HT1080 (cell line): ENCODE measurements at regions not wholly inside any gene's neighbourhood (a gene's known extent, or its start where the extent isn't known, plus 50 kb on each side); places are given as distances from the start of the nearest gene placed in this dataset.
A peak's percentile ranks its signal among the peaks of the same experiment; 100 is the strongest.

Experiments used
- DNase-seq: peaks from one replicate; pipeline ENCODE4 v3.0.0-alpha.2; 2015; ENCODE audit warnings: low read depth

DNA sequence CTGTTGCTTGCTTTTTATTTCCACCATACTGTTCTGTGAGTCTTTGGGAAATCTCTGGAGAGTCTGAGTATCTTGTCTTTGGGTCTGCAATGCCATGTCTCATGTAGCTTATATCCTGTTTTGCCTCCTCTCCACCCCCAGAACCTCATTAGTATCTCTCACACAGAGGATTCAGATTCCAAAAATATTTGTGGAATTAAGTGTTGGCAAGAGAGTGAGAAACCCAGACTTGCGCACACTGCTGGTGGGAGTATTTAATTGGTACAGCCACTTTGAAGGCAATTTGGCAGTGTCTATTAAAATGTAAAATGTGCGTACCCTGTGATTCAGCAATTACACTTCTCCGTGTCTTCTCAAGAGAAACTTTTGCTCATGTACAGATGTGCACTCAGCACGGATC is 68.6 kb downstream of the ZNF621 start:
- DNase-seq = no peak

DNA sequence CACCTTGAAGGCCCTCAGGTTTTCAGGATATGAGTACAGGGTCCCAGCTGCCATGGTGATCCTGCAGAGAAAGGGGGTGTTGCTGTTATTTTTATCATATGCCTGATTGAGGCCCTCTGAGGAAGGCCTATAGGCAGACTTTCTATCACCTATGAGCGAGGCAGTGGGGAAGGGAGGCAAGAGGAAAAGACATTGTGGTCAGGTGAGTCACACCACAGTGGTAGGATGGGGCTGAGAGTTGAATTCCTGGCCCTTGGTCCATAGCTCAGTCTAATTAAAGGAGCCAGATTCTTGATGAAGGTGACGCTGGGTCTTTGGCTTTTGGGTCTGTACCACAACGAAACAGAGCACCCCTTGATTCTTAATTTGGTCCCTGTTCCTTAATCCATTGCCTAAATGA is 72.7 kb downstream of the ZNF621 start:
- DNase-seq = peak; percentile 75

DNA sequence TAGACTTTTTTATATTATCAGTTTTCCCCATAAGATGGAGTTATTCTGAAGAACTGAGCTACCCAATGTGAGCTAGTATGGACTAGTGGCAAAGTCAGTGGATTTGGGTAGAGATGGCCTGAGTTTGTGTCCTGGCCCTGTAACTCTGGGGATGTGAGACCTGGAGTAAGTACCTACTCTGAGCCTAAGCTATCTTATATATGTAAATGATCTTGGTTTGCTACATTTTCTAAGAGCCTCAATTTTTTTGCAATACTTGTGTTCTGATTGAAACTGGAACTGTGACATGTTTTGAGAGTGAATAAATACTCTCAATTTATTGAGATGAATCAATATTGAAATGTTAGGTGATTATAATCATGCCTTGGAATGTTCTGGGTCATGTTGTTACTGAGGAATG is 73.6 kb downstream of the ZNF621 start:
- no peak for DNase-seq

DNA sequence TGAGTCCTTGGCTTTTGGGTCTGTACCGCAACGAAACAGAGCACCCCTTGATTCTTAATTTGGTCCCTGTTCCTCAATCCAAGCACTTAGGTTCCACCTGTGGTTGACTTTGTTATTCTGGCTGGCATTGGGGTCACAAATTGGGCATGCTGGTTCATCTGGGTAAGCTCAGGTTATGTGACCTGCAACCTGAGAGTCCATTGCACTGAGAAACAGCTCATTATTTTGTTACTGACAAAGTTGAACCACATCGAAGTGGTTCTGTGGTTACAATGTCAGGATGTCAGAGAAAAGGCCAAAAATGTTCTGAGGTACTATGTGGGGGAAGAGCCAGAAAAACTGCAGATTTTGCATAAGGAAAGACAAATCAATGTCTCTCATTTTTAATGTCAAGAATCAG is 74.2 kb downstream of the ZNF621 start:
- no peak for DNase-seq

DNA sequence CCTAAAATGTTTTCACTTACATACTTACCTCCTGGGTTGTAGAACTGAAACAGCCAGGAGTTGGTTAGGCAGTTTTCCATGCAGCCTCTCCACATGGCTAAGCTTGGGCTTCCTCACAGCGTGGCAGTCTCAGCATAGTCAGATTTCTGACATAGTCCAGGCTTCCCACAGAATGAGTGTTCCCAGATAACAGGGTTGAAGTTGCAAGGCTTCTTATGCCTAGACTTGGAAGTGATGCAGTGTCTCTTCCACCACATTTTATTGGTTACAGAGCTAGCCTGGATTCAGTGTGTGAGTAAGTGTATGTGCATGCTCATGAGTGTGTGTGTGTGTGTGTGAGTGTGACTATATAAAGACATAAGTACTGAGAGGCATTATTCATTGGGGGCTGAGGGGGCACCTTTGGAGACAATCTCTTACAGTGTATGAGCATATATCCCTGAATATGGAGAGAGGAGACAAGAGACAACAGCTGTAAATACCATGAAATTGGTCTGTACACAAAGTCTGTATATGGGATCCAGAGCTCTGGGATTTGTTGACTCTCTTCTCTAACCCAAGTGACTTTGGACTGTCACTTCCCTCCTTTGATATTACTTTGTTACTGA is 78.1 kb downstream of the ZNF621 start:
- DNase-seq = no peak

DNA sequence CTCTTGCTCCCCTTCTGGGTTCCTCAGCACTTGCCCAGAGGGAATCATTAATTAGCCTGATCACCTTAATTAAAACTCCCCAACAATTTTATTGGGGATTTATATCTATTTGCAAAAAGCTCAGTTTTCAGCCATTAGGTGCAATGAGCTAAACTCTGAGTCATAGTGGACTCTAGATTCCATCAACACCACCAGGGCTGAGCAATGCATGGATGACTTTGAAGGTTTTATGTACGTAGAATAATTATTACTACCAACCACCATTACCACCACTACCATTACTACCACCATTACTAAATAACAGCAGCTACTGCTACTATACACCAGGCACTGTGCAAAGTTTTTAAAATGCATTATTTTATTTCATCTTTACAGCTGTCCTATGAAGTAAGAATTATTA is 81.2 kb downstream of the ZNF621 start:
- no peak for DNase-seq

DNA sequence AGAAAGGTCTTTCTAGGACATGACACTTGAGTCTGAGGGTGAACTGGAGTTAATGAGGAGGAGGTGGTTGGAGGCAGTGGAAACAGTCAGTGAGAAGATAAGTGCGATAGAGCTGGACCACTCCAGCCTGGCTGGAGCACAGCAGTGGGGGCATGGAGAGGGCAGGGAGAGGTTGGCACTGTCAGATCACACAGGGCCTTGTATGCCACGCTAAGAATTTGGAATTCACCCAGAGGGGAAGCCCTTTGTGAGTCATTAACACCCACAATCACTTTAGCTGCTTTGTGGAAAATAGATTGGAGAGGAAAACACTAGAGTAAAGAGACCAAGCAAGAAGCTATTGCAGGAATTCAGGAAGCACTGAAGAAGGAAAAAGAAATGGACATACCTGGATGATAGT is 83.3 kb downstream of the ZNF621 start:
- DNase-seq = no peak

DNA sequence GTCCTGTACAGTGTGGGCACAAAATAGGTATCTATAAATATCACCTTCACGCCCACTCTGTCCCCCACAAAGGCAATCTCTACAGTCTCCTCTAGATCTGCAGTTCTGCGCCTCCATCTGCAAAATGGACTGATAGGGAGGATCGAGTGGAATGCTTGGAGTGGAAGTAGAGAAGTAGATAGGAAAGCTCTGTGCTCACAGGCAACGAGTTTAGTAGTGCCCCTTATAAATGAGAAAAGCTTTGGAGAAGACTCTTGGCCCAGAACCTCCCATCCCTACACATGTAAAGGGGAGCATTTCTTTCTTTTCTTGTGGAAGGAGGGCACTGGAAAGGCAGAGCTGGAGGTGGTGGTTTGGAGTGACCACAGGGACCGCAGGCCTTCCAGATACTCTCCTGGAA is 88.5 kb downstream of the ZNF621 start:
- DNase-seq = no peak

DNA sequence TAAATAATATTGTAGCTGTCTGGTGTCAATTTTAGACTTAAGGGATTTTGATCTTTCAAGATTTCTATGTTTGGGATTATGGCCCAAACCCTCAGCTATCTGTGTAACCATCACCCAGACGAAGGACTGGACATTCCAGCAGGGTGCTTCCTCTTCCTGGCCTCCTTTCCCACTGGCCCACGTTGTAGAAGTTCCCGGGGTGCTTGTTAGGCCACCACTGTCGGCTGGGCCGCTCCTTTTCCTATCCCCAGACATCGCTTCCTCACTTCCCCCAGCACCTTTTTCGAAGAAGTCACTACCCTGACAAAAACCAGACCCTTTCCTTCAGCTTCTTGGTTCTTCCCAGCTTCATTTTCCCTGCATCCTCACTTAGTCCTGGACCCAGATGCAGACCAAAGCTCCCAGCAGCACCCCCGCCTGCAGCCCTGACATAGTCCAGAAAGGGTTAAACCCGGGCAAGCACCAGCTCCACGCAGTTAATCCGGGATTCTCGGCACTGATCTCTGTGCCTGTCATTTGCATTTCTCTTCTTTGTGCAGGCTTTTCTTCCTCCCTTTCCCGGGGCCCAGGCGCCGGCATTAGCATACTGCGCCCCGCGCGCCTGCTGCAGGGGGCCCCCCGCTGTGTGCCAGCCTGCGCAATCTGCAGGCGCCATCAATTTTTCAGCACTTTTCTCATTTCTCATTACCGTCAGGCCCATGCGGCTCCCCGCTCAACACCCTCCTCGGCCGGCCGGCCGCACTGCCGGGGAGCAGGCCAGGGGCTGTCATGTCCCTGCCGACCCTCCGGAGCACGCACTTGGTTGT is 90.6 kb downstream of the ZNF621 start:
- no peak for DNase-seq

DNA sequence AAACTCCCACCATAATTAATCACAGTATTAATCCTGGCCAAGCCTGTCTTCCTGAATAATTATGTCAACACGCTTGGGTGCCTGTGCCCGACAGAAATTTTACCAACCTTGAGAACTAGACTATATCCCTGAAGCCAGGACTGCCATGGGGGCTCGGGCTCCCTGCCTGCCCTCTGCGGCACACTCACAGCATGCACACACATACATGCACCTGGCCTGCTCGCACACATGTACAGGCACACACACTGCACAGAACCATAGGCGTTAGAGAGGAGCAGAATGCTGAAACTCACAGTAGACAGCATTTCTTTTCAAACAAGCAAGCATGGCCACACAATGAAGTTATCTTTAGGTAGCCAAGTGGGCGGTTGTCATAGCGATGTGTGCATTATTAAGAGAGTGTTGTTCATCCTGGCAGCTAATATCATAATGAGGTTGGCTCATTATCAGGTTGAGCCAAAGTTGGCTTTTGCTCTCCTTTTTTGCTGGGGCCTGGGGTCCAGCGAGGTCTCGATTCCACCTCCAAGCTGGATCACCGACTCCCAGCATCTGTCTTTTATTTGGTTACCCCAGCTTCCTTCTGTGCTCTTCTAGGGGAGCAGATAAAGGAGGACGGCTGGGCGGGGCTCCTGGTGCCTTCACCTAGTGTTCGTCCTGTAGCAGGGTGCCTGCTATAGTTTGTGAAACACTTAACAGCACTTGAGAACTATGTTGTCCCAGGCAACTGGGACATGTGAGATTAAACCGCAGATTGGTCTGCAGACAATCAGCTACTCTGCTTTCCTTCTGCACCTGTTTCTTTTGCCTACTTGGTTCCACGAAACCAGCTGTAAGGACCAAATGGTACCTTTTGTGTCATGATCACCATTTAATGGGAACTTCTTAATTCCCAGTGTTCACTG is 91.4 kb downstream of the ZNF621 start:
- DNase-seq = no peak

DNA sequence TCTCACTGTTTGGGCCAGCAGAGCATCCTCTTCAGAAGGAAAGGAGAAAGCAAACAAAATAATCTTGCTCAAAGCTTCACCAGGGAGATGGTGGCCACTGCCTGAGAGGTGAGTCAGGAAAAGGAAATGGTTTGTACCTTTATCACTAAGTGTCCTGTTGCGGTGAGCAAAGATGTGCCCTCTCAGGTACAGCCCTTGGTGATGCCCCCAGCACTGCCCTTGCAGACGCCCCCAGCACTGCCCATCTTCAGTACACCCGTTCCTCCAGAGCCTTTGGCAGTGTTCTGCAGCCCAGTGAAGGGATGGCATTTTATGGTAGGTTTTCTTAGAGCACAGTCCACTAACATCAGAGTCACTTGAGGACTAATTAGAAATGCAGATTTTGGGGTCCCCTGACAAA is 92.3 kb downstream of the ZNF621 start:
- DNase-seq = no peak

DNA sequence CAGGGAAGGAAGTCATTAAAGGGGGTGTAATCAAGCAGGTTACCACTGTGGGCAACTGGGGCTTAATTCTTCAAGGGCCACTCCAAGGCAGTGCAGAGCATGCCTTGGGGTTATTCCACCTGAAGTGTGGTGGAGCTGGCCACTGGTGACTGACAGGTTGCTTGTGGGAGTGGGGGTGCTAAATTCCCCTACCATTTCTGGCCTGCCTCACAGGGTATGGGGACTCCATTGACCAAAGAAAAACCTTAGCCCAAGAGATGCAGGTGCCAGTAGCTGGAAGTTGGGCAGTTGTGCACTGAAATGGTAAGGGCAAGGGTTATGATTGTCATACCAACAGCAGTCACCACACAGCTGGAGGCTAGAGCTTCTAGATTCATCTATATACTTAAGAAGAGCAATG is 93.4 kb downstream of the ZNF621 start:
- DNase-seq = no peak

DNA sequence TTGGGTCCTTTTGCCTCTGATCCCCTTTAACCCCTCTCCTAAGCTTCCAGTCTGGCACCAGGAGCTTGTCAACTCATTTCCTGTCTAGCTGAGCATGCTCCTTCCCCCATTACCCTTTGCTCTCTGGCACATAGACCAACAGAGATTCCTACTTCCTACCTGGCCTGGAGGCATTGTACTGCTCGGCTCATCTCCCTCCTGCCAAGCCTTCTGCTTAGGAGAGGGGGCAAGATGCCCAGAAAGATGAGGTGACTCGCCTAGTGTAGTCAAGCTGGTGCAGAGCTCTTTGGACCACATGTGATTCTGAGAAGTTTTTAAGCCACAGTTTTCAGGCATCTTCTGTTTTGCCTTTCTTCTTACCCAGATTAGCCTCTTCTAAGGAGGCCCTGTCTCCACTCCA is 95.4 kb downstream of the ZNF621 start:
- peak; percentile 40 for DNase-seq

DNA sequence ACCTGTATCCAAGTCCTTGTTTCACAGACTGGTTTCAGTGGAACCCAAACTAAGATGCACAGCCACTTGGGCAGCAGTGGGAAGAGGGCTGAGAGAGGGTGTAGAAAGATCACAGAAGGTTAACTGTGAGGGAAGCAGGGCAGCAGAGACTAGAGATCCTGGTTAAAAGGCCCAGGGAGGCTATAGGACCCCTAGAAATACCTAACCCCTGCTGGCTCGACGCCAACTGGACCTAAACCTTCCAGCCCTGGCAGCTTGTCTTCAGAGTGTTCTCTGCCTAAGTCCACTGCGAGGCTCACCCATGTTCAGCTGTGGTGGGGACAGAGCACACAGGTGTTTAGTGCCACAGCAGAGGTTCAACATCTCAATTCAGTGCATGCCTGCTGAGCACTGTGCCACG is 96.5 kb downstream of the ZNF621 start:
- DNase-seq = no peak

DNA sequence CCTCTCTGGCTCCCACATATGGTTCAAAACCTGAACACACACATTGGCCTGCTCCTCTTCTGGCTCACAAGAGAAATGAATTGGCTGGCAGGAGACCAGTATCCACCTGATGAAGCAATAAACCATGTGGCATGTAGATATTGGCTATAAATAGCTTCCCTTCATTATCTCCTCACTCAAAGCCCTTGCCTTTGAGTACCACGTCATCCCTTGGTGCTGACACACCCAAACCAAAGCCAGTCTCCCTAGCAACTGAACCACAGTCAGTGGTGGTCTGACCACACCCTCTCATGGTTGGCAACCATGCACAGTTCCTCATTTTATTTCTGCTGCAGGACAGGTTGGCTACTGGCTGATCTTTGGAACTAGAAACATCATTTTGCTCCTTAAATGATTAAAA is 98.8 kb downstream of the ZNF621 start:
- peak; percentile 87 for DNase-seq

DNA sequence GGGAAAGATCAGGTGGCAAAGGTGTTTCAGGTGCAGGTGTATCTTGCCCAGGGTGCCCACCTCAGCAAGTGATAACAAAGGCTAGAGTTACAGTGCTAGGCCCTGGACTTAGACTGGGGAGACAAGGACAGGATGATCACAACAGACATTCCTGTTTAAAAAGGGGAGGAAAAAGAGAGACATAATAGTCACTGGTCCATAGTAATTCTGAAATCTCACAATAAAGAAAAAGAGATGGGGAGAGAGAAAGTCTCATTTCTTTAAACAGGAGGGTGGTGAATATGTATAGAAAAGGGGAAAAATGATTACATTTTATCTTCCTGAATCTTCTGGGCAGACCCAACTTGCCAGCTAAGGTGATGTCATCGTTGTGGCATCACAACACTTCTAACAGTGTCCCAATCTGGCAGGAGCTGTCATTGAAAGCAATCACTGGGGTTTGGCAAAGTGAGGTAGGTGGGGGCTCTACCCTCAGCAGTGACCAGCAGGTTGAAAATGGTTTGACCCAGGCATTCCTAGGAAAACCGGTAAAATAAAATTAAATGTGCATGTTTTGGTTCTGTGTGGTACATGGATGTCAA is 99.5 kb downstream of the ZNF621 start:
- no peak for DNase-seq

DNA sequence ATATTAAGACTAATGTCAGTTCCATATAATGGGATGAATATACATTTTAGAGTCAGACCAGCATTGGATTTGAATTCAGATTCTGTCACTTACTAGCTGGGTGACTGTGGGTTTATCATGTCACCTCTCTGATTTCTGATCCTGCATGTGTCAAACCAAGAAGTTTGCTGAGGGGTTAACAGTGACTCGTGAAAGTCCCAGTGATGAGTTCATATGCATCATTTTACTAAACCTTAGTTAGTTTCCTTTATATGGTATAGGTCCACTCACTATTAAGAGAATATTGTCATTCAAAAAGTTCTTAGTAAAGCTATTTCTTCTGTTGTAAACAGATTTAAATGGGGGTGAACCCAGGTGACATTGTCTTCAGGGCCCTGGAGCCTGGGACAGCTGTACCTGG is 102.3 kb downstream of the ZNF621 start:
- DNase-seq = no peak

DNA sequence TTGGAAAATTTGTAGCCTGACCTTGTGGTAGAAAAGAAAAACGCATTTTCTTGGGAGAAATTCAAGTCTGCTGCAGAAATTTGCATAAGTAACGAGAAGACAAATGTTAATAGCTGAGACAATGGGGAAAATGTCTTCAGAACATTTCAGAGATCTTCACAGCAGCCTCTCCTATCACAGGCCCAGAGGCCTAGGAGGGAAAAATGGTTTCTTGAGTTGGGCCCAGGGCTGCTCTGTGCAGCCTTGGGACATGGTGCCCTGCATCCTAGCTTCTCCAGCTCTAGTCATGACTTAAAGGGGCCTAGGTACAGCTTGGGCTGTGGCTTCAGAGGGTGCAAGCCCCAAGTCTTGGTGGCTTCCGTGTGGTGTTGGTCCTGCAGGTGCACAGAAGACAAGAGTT is 104.2 kb downstream of the ZNF621 start:
- no peak for DNase-seq

DNA sequence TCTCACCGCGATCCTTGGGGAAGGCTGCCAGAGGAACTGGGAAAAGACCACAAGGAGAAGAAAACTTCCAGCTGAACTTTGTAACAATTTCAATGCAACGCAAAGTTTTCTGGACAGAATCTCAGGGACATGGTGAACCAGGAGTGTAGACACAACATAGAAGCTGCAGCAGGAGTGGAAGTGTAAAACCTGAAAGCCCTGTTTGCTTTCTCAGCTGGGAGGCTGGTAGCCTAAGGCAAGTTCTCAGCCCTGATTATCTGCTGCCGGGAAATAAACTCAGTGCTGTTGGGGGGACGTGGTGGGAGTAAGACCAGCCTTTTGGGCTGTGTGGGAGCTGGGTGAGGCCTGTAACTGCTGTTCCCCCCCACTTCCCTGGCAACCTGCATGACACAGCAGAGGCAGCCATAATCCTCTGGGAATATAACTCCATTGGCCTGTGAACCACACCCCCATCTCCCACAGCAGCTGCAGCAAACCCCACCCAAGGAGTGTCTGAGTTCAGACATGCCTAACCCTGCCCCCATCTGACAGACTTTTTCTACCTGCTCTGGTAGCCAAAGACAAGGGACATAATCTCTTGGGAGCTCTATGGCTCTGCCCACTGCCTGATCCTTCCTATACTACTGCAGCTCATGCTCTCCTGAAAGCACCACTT is 106.7 kb downstream of the ZNF621 start:
- no peak for DNase-seq

DNA sequence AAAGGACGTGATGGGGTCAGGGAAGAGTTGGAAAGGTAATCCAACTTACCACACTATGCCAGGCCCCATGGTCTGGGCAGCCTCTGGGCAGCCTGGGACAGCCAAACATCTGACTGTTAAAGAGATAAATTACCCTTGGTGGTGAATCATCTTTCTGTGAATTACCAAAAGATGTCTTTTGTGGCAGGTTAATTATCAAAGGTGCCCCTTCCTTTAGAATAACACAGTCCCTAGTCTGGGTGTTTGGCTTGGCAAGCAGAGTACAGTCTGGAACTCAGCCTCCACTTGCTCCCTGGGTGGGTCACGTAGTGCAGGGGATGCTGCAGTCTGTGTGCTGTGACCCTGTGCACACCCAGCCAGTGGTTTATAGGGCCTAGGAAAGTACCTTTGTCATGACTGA is 113.1 kb downstream of the ZNF621 start:
- no peak for DNase-seq

DNA sequence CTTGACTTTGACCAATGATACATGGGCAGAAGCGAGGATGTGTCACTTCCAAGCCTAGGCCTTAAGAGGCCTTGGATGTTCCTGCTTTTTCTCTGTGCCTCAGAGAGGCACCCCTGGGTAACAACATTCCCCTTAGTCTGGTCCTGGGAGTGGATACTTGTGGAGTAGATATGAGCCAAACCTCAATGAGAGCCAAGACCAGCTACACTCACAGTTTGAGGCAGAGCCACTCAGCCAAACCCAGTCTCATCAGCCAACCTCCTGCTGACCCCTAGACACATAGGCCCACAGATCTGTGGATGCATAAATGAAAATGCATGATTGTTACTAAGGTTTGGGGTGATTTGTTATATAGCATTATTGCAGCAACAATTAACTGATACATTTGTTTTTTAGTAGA is 114.2 kb downstream of the ZNF621 start:
- DNase-seq = no peak
